H1 (cell line): ENCODE measurements at regions not wholly inside any gene's neighbourhood (a gene's known extent, or its start where the extent isn't known, plus 50 kb on each side); places are given as distances from the start of the nearest gene placed in this dataset.

Source experiments
- CTCF ChIA-PET: fragments of 300-600 bp; sonication (Branson Sonifier 250); formaldehyde crosslinking; loops from one replicate; lab custom pipeline; 2021; ENCODE audit not compliant: partially characterized antibody; lab: Charles Lee
- POLR2A ChIA-PET: fragments of 300-600 bp; sonication (Branson Sonifier 250); formaldehyde crosslinking; loops from one replicate; lab custom pipeline; 2021; ENCODE audit warnings: inconsistent platforms; ENCODE audit not compliant: partially characterized antibody; lab: Charles Lee
- DNase-seq, 2 experiments: peaks; one replicate each; pipeline versions ENCODE4 v3.0.0 to v3.0.0-alpha.2; 2010 to 2022; ENCODE audit warnings: low spot score in 2 of 2, low read depth in 1 of 2, mixed read lengths in 1 of 2
- FAIRE-seq: peaks from 2 replicates; lab custom pipeline; 2011; peaks lifted over from hg19 to GRCh38; lab: Jason Lieb, UNC
- H2AFZ ChIP-seq: 2 replicates; pipeline ENCODE4 v1.8.1; 2012; ENCODE audit warnings: low read length, inconsistent platforms
- H2AK5ac ChIP-seq: 2 replicates; pipeline ENCODE4 v1.6.1; 2013; ENCODE audit warnings: low read depth, low read length
- H2BK120ac ChIP-seq: replicated peaks from 2 replicates; pipeline ENCODE3; 2013; ENCODE audit warnings: low read depth, low read length, inconsistent platforms
- H2BK12ac ChIP-seq: 2 replicates; pipeline ENCODE4 v1.6.1; 2013; ENCODE audit warnings: low read depth, low read length
- H2BK15ac ChIP-seq: 2 replicates; pipeline ENCODE4 v1.6.1; 2013; ENCODE audit warnings: low read length
- H2BK20ac ChIP-seq: 2 replicates; pipeline ENCODE4 v1.6.1; 2013; ENCODE audit warnings: low read length
- H2BK5ac ChIP-seq: 2 replicates; pipeline ENCODE4 v1.6.1; 2013; ENCODE audit warnings: low read depth, low read length
- H3K14ac ChIP-seq: 2 replicates; pipeline ENCODE4 v1.6.1; 2013; ENCODE audit warnings: inconsistent platforms; ENCODE audit not compliant: insufficient read length
- H3K18ac ChIP-seq: 2 replicates; pipeline ENCODE4 v1.6.1; 2013; ENCODE audit warnings: low read length; ENCODE audit errors: extremely low read depth
- H3K23ac ChIP-seq: 2 replicates; pipeline ENCODE4 v1.6.1; 2013; ENCODE audit warnings: inconsistent platforms; ENCODE audit not compliant: insufficient read length
- H3K23me2 ChIP-seq: 2 replicates; pipeline ENCODE4 v1.6.1; 2013; ENCODE audit warnings: low read depth, low read length
- H3K27ac ChIP-seq: 2 replicates; pipeline ENCODE4 v1.6.1; 2011; ENCODE audit warnings: low read depth, low read length, inconsistent platforms
- H3K27me3 ChIP-seq, 4 experiments: replicated peaks in 1 of 4; 1 replicate in 1 of 4; 2 replicates in 3 of 4; pipeline versions ENCODE4 v1.6.1 to v1.8.1; 2011 to 2013; ENCODE audit warnings: low read length in 3 of 4, mild to moderate bottlenecking in 3 of 4, inconsistent platforms in 2 of 4, mixed read lengths in 2 of 4, moderate library complexity in 1 of 4; ENCODE audit not compliant: control insufficient read depth in 3 of 4, insufficient read depth in 3 of 4; ENCODE audit errors: extremely low read depth in 1 of 4
- H3K36me3 ChIP-seq, 4 experiments: 2 replicates each; pipeline versions ENCODE4 v1.6.1 to v1.8.1; 2011 to 2013; ENCODE audit warnings: mild to moderate bottlenecking in 4 of 4, low read length in 3 of 4, moderate library complexity in 2 of 4, control low read depth in 1 of 4, inconsistent platforms in 1 of 4; ENCODE audit not compliant: insufficient read depth in 4 of 4, control insufficient read depth in 2 of 4
- H3K4ac ChIP-seq: replicated peaks from 2 replicates; pipeline ENCODE3; 2013; ENCODE audit warnings: low read length, low read depth, mixed read lengths, inconsistent platforms; ENCODE audit not compliant: insufficient read length
- H3K4me1 ChIP-seq, 4 experiments: replicated peaks in 1 of 4; 1 replicate in 1 of 4; 2 replicates in 3 of 4; pipeline versions ENCODE4 v1.6.1 to v1.8.1; 2011 to 2013; ENCODE audit warnings: low read length in 3 of 4, inconsistent platforms in 2 of 4, mixed read lengths in 1 of 4; ENCODE audit not compliant: insufficient read depth in 4 of 4, control insufficient read depth in 3 of 4
- H3K4me2 ChIP-seq, 2 experiments: 2 replicates each; pipeline versions ENCODE4 v1.6.1 to v1.8.1; 2011 to 2013; ENCODE audit warnings: low read depth in 2 of 2, low read length in 2 of 2, control low read depth in 1 of 2, inconsistent platforms in 1 of 2, mild to moderate bottlenecking in 1 of 2; ENCODE audit not compliant: insufficient read depth in 1 of 2
- H3K4me3 ChIP-seq, 4 experiments: fragments of 200-600, 300-600 bp in 1 of 4; sonication (generic), shearing (Covaris generic), sonication (Bioruptor Twin) in 1 of 4; 2 replicates each; pipeline versions ENCODE4 v1.5.1 to v1.8.1; 2011 to 2016; ENCODE audit warnings: low read length in 4 of 4, low read depth in 3 of 4, control low read depth in 2 of 4, inconsistent platforms in 2 of 4, mild to moderate bottlenecking in 2 of 4, mixed read lengths in 1 of 4, moderate library complexity in 1 of 4; ENCODE audit not compliant: insufficient read depth in 2 of 4; ENCODE audit errors: extremely low read depth in 1 of 4
- H3K56ac ChIP-seq: replicated peaks from 2 replicates; pipeline ENCODE3; 2013; ENCODE audit warnings: low read depth, mild to moderate bottlenecking, mixed read lengths, low read length, inconsistent platforms; ENCODE audit not compliant: insufficient read length
- H3K79me1 ChIP-seq: 2 replicates; pipeline ENCODE4 v1.6.1; 2013; ENCODE audit warnings: low read depth, low read length, control low read depth
- H3K79me2 ChIP-seq, 2 experiments: 2 replicates each; pipeline versions ENCODE4 v1.6.1 to v1.8.1; 2012 to 2013; ENCODE audit warnings: low read length in 2 of 2, mild to moderate bottlenecking in 2 of 2, inconsistent platforms in 1 of 2; ENCODE audit not compliant: insufficient read depth in 2 of 2, control insufficient read depth in 1 of 2
- H3K9ac ChIP-seq, 4 experiments: replicated peaks in 1 of 4; 1 replicate in 1 of 4; 2 replicates in 3 of 4; pipeline versions ENCODE4 v1.6.1 to v1.8.1; 2011 to 2013; ENCODE audit warnings: low read depth in 3 of 4, low read length in 3 of 4, control low read depth in 2 of 4, mild to moderate bottlenecking in 2 of 4, moderate library complexity in 2 of 4, inconsistent platforms in 1 of 4; ENCODE audit errors: extremely low read depth in 1 of 4
- H3K9me3 ChIP-seq, 2 experiments: 2 replicates each; pipeline versions ENCODE4 v1.6.1 to v1.8.1; 2012 to 2013; ENCODE audit warnings: mild to moderate bottlenecking in 2 of 2, moderate library complexity in 2 of 2, control low read depth in 1 of 2, inconsistent platforms in 1 of 2, low read depth in 1 of 2, low read length in 1 of 2, mixed read lengths in 1 of 2; ENCODE audit not compliant: insufficient read depth in 2 of 2
- H4K20me1 ChIP-seq, 2 experiments: replicated peaks in 1 of 2; 2 replicates each; pipeline versions ENCODE3 to v1.8.1; 2011 to 2013; ENCODE audit warnings: inconsistent platforms in 2 of 2, low read length in 2 of 2, mild to moderate bottlenecking in 1 of 2; ENCODE audit not compliant: insufficient read depth in 2 of 2, control insufficient read depth in 1 of 2
- H4K5ac ChIP-seq: 2 replicates; pipeline ENCODE4 v1.6.1; 2013; ENCODE audit warnings: low read length, low read depth, mixed read lengths, inconsistent platforms; ENCODE audit not compliant: insufficient read length
- H4K8ac ChIP-seq: 2 replicates; pipeline ENCODE4 v1.8.0; 2013; ENCODE audit warnings: mild to moderate bottlenecking, moderate library complexity, low read length, inconsistent platforms; ENCODE audit not compliant: insufficient read depth; ENCODE audit errors: extremely low read depth
- H4K91ac ChIP-seq: replicated peaks from 2 replicates; pipeline ENCODE3; 2013; ENCODE audit warnings: low read length, mixed read lengths, inconsistent platforms; ENCODE audit not compliant: insufficient read length
- BACH1 ChIP-seq: IDR thresholded peaks from 2 replicates; pipeline ENCODE4 v1.6.1; 2012; ENCODE audit warnings: low read length, improper control_type of control experiment
- BRCA1 ChIP-seq: IDR thresholded peaks from 2 replicates; pipeline ENCODE4 v1.6.1; 2012; ENCODE audit warnings: low read depth, low read length, improper control_type of control experiment
- CBX5 ChIP-seq: fragments of 300-800, 300-1000 bp; sonication (generic); IDR thresholded peaks from 2 replicates; pipeline ENCODE4 v1.7.1; 2016; ENCODE audit warnings: antibody characterized with exemption, low read length, low read depth
- CEBPB ChIP-seq: IDR thresholded peaks from 2 replicates; pipeline ENCODE4 v1.6.1; 2012; ENCODE audit warnings: low read depth, low read length
- EP300 ChIP-seq, 2 experiments: IDR thresholded peaks; 1 replicate in 1 of 2; 2 replicates in 1 of 2; pipeline ENCODE4 v1.6.1; 2011 to 2012; ENCODE audit warnings: low read depth in 2 of 2, low read length in 2 of 2, mild to moderate bottlenecking in 2 of 2, borderline replicate concordance in 1 of 2, inconsistent platforms in 1 of 2, moderate library complexity in 1 of 2
- GTF2F1 ChIP-seq: IDR thresholded peaks from 2 replicates; pipeline ENCODE4 v1.6.1; 2012; ENCODE audit warnings: low read depth, low read length, improper control_type of control experiment, borderline replicate concordance
- PHF8 ChIP-seq: fragments of 200-600 bp; sonication (generic); conservative IDR thresholded peaks from 2 replicates; pipeline ENCODE4 v1.7.1; 2012; ENCODE audit warnings: low read depth, mild to moderate bottlenecking, inconsistent platforms, low read length, moderate library complexity
- RBBP5 ChIP-seq: IDR thresholded peaks from 2 replicates; pipeline ENCODE4 v1.7.1; 2012; ENCODE audit warnings: low read depth, mild to moderate bottlenecking, inconsistent platforms, low read length, moderate library complexity, borderline replicate concordance
- SIX5 ChIP-seq: IDR thresholded peaks from 2 replicates; pipeline ENCODE4 v1.6.1; 2011; ENCODE audit warnings: mild to moderate bottlenecking, low read depth, low read length
- TBP ChIP-seq: IDR thresholded peaks from 2 replicates; pipeline ENCODE4 v1.6.1; 2011; ENCODE audit warnings: low read depth, low read length, improper control_type of control experiment
- TEAD4 ChIP-seq: IDR thresholded peaks from 2 replicates; pipeline ENCODE4 v1.6.1; 2012; ENCODE audit warnings: low read depth, low read length, inconsistent platforms, mixed read lengths
- WGBS, 2 experiments: shearing (Covaris generic) in 1 of 2; methylation state at CpG; one replicate each; pipeline versions ENCODE4 v1.1.6 to v1.1.7; 2013 to 2015; ENCODE audit warnings: low lambda C conversion rate in 2 of 2, mixed read lengths in 2 of 2, inconsistent platforms in 1 of 2, low coverage in 1 of 2, missing lambda C conversion rate in 1 of 2; ENCODE audit not compliant: insufficient replicate concordance in 2 of 2, insufficient coverage in 1 of 2, insufficient read length in 1 of 2; ENCODE audit errors: extremely low coverage in 1 of 2, missing lambda C conversion rate in 1 of 2; 5-methylcytosine and 5-hydroxymethylcytosine counted together

DNA sequence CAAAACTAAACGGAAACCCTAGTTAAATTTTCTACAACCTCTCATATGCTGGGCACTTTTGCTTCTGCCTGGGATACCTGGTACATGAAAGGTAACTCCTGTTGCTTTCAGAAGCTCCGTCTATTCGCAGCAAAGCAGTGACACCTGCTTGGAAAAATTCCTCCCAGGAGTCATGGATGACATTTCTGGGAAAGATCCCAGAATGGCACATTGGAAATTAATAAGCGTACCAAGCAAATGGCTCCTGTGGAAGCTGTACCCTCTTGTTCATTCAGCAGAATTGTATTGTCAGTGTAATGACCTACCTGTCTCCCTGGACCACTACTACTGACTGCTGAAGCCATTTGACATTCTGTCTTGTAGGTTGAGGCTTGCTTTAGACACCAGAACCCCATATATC, 349.7 kb upstream of the NOCT start:
- POLR2A ChIA-PET: no interaction called here
- Histone ChIP-seq H3K4me3 (no peak overlapping the region), H2BK12ac (no peak overlapping the region), H4K91ac (no peak overlapping the region), H3K18ac (no peak overlapping the region), H3K27ac (no peak overlapping the region), H2BK120ac (no peak overlapping the region), H3K9ac (no peak overlapping the region), H3K56ac (no peak overlapping the region), H3K79me1 (no peaks in the 10 kb centered on the region), H3K9me3 (no peaks in the 10 kb centered on the region), H2AK5ac (no peak overlapping the region), H2AFZ (no peak overlapping the region), H4K8ac (no peak overlapping the region), H4K5ac (no peak overlapping the region), H2BK5ac (no peak overlapping the region), H4K20me1 (no peaks in the 10 kb centered on the region), H3K23ac (no peak overlapping the region), H3K14ac (no peak overlapping the region), H3K4me1 (peaks cover 3 to 11% (median 5%) of the 10 kb centered on the region in 4 experiments), H3K36me3 (no peaks in the 10 kb centered on the region), H2BK20ac (0 out of 2 replicates have a peak overlapping the region, but pooled peaks have one; percentile 8), H3K79me2 (no peaks in the 10 kb centered on the region), H2BK15ac (no peak overlapping the region), H3K4me2 (no peak overlapping the region), H3K23me2 (no peaks in the 10 kb centered on the region; the same call in 1 of the 2 replicates), H3K27me3 (peaks cover 0 to 2% (median 0%) of the 10 kb centered on the region in 4 experiments; a peak in 1 of 7 replicates), H3K4ac (no peak overlapping the region)
- DNase-seq (no peak), FAIRE-seq (no peak)
- CTCF ChIA-PET: interaction anchor here (0.7 kb wide), 1 partner anchor 11 kb away, joined by 3 read pairs; no protein-coding TSS in a partner anchor
- 92% methylated on average over 4 of the region's 4 CpGs; no CpG with 5 or more reads in 1 of the 2 experiments for WGBS, 2 experiments
- TF ChIP-seq SIX5: no peak
- TF ChIP-seq RBBP5: no peak
- TF ChIP-seq TBP: no peak
- TF ChIP-seq BRCA1: no peak
- no peak for TF ChIP-seq PHF8
- TF ChIP-seq CEBPB: no peak
- TF ChIP-seq TEAD4: no peak
- TF ChIP-seq CBX5: no peak
- no peak for TF ChIP-seq EP300 (IDR thresholded peaks at IDR 0.05; ENCODE audit: borderline replicate concordance in 1 of 2, low read depth in 2 of 2, low read length in 2 of 2)
- no peak for TF ChIP-seq BACH1
- TF ChIP-seq GTF2F1: no peak
